Hepatocyte (in vitro differentiated cells): ENCODE measurements at regions not wholly inside any gene's neighbourhood (a gene's known extent, or its start where the extent isn't known, plus 50 kb on each side); places are given as distances from the start of the nearest gene placed in this dataset.

Experiments used
- DNase-seq: peaks from one replicate; pipeline ENCODE4 v3.0.0-alpha.2; 2016; ENCODE audit warnings: low spot score
- H2AFZ ChIP-seq: fragments of 200-600 bp; sonication (generic); 2 replicates; pipeline ENCODE4 v1.6.0; 2016; ENCODE audit warnings: antibody characterized with exemption, mild to moderate bottlenecking
- H3K27ac ChIP-seq: fragments of 200-600 bp; sonication (generic); 2 replicates; pipeline ENCODE4 v1.5.1; 2016; ENCODE audit warnings: mild to moderate bottlenecking
- H3K27me3 ChIP-seq: fragments of 200-600 bp; sonication (generic); 2 replicates; pipeline ENCODE4 v1.6.1; 2016
- H3K36me3 ChIP-seq: fragments of 200-600 bp; sonication (generic); replicated peaks from 2 replicates; pipeline ENCODE4 v1.5.1; 2016; ENCODE audit warnings: low read depth; ENCODE audit not compliant: insufficient read depth
- H3K4me1 ChIP-seq: fragments of 200-600 bp; sonication (generic); 2 replicates; pipeline ENCODE4 v1.5.1; 2016; ENCODE audit warnings: mild to moderate bottlenecking, moderate library complexity; ENCODE audit not compliant: insufficient read depth
- H3K4me2 ChIP-seq: fragments of 200-600 bp; sonication (generic); 2 replicates; pipeline ENCODE4 v1.6.0; 2016
- H3K4me3 ChIP-seq: fragments of 200-600 bp; sonication (generic); 2 replicates; pipeline ENCODE4 v1.5.1; 2016; ENCODE audit warnings: mild to moderate bottlenecking
- H3K79me2 ChIP-seq: fragments of 200-600 bp; sonication (generic); 2 replicates; pipeline ENCODE4 v1.6.0; 2017; ENCODE audit warnings: mild to moderate bottlenecking
- H3K9me2 ChIP-seq: fragments of 200-600 bp; sonication (generic); replicated peaks from 2 replicates; pipeline ENCODE4 v1.6.0; 2017; ENCODE audit warnings: mild to moderate bottlenecking; ENCODE audit not compliant: insufficient read depth
- H3K9me3 ChIP-seq: fragments of 200-600 bp; sonication (generic); 2 replicates; pipeline ENCODE4 v1.5.1; 2016; ENCODE audit warnings: low read depth, mild to moderate bottlenecking
- H4K20me1 ChIP-seq: fragments of 200-600 bp; sonication (generic); 2 replicates; pipeline ENCODE4 v1.6.0; 2016; ENCODE audit warnings: mild to moderate bottlenecking; ENCODE audit not compliant: insufficient read depth, poor library complexity, severe bottlenecking
- EZH2 ChIP-seq: fragments of 200-600 bp; sonication (generic); IDR thresholded peaks from 2 replicates; pipeline ENCODE4 v1.6.1; 2016; ENCODE audit warnings: antibody characterized with exemption, mild to moderate bottlenecking, borderline replicate concordance
- EZH2phosphoT487 ChIP-seq: fragments of 200-600 bp; sonication (generic); IDR thresholded peaks from one replicate; pipeline ENCODE4 v1.6.1; 2018; ENCODE audit warnings: antibody characterized with exemption, mild to moderate bottlenecking, low read depth, moderate library complexity; ENCODE audit not compliant: unreplicated experiment, severe bottlenecking
- WGBS: methylation state at CpG from one replicate; pipeline ENCODE4 v1.1.6; 2016; ENCODE audit warnings: low lambda C conversion rate; ENCODE audit errors: missing lambda C conversion rate; 5-methylcytosine and 5-hydroxymethylcytosine counted together
- TF ChIP-seq, protein P1 (sequence below): fragments of 200-600 bp; sonication (generic); IDR thresholded peaks from 2 replicates; pipeline ENCODE4 v1.5.1; 2016; ENCODE audit warnings: antibody characterized with exemption, mild to moderate bottlenecking; ENCODE audit not compliant: poor library complexity

DNA sequence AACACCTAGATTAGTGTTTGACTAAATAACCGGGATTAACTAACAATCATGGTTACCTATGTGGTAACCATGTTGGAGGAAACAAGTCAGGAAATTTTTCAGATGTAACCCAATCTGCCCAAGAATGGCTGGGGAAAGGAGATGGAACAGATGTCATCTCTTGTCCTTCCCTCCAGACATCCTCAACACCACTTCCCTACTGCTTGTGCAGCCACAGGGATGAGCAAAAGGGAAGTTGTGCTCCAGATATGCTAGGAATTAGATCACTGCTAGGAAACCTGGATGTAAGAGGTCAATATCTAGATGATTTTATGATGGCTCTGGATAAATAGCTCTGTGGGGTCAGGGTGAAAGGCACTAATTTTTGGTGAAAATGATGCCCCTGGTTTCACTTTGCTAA is 61.3 kb upstream of the ELL2 start:
- WGBS = 88% methylated on average over 1 of the region's 1 CpG
- TF ChIP-seq, protein P1, sequence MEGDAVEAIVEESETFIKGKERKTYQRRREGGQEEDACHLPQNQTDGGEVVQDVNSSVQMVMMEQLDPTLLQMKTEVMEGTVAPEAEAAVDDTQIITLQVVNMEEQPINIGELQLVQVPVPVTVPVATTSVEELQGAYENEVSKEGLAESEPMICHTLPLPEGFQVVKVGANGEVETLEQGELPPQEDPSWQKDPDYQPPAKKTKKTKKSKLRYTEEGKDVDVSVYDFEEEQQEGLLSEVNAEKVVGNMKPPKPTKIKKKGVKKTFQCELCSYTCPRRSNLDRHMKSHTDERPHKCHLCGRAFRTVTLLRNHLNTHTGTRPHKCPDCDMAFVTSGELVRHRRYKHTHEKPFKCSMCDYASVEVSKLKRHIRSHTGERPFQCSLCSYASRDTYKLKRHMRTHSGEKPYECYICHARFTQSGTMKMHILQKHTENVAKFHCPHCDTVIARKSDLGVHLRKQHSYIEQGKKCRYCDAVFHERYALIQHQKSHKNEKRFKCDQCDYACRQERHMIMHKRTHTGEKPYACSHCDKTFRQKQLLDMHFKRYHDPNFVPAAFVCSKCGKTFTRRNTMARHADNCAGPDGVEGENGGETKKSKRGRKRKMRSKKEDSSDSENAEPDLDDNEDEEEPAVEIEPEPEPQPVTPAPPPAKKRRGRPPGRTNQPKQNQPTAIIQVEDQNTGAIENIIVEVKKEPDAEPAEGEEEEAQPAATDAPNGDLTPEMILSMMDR = no peak
- TF ChIP-seq EZH2phosphoT487 (no peak), EZH2 (no peak)

GRCh38 chr5:96017951-96018350 is 56.3 kb upstream of the ELL2 start:
- H3K4me1 ChIP-seq = no peaks in the 10 kb centered on the region
- no peak overlapping the region for H3K4me2 ChIP-seq
- no peak for TF ChIP-seq EZH2phosphoT487
- TF ChIP-seq, protein P1 = no peak
- TF ChIP-seq EZH2 = no peak
- peak; percentile 49 for DNase-seq
- H2AFZ ChIP-seq = no peak overlapping the region
- no peaks in the 10 kb centered on the region for H3K36me3 ChIP-seq
- H4K20me1 ChIP-seq = no peaks in the 10 kb centered on the region
- no peaks in the 10 kb centered on the region for H3K9me2 ChIP-seq
- H3K9me3 ChIP-seq = no peaks in the 10 kb centered on the region
- no peaks in the 10 kb centered on the region for H3K27me3 ChIP-seq
- H3K4me3 ChIP-seq = no peak overlapping the region
- no peak overlapping the region for H3K27ac ChIP-seq
- H3K79me2 ChIP-seq = no peaks in the 10 kb centered on the region
- 25% methylated on average over 1 of the region's 1 CpG for WGBS

More for the DNA sequence above, 61.3 kb upstream of the ELL2 start:
- DNase-seq = no peak
- peaks cover 8% of the 10 kb centered on the region for H3K4me1 ChIP-seq
- no peaks in the 10 kb centered on the region for H3K36me3 ChIP-seq
- H3K9me3 ChIP-seq = no peaks in the 10 kb centered on the region
- H3K9me2 ChIP-seq = no peaks in the 10 kb centered on the region
- no peak overlapping the region for H3K4me2 ChIP-seq
- no peaks in the 10 kb centered on the region for H3K27me3 ChIP-seq
- H3K27ac ChIP-seq = no peak overlapping the region
- H4K20me1 ChIP-seq = no peaks in the 10 kb centered on the region
- H3K79me2 ChIP-seq = no peaks in the 10 kb centered on the region
- H2AFZ ChIP-seq = no peak overlapping the region
- no peak overlapping the region for H3K4me3 ChIP-seq

GRCh38 chr5:96016216-96016615 is 54.6 kb upstream of the ELL2 start:
- 80% methylated on average over 2 of the region's 2 CpGs for WGBS
- Histone ChIP-seq H3K4me3 (no peak overlapping the region), H3K4me2 (no peak overlapping the region), H3K9me3 (no peaks in the 10 kb centered on the region), H3K27ac (peak overlapping the region; percentile 41), H3K36me3 (no peaks in the 10 kb centered on the region), H4K20me1 (no peaks in the 10 kb centered on the region), H3K79me2 (no peaks in the 10 kb centered on the region), H3K27me3 (no peaks in the 10 kb centered on the region), H3K4me1 (no peaks in the 10 kb centered on the region), H2AFZ (no peak overlapping the region), H3K9me2 (no peaks in the 10 kb centered on the region)
- DNase-seq = peak; percentile 13
- no peak for TF ChIP-seq EZH2phosphoT487
- TF ChIP-seq, protein P1 = no peak
- TF ChIP-seq EZH2 = no peak

DNA sequence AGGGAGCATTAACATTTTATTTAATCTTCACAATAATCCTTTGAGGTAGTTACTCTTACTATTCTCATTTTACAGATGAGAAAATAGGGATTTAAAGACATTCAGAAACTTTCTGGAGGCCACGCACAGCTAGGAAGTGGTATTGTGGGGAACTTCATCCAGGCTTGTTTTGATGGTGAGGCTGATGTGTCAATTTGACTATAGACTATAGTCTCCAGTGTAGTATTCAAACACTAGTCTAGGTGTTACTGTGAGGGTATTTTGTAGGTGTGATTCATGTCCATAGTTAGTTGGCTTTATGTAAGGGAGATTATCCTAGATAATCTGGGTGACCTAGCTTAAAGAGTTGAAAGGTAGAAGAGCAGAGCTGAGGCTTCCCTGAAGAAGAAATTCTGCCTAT is 54.1 kb upstream of the ELL2 start:
- Histone ChIP-seq H3K9me2 (no peaks in the 10 kb centered on the region), H4K20me1 (no peaks in the 10 kb centered on the region), H3K4me1 (no peaks in the 10 kb centered on the region), H3K36me3 (no peaks in the 10 kb centered on the region), H2AFZ (no peak overlapping the region), H3K4me2 (no peak overlapping the region), H3K9me3 (no peaks in the 10 kb centered on the region), H3K79me2 (no peaks in the 10 kb centered on the region), H3K27ac (peak overlapping the region; percentile 41), H3K4me3 (no peak overlapping the region), H3K27me3 (no peaks in the 10 kb centered on the region)
- no peak for DNase-seq
- 100% methylated on average over 1 of the region's 1 CpG for WGBS
- TF ChIP-seq EZH2 (no peak), EZH2phosphoT487 (no peak)
- TF ChIP-seq, protein P1 = no peak
